BJ (cell line): ENCODE measurements at regions not wholly inside any gene's neighbourhood (a gene's known extent, or its start where the extent isn't known, plus 50 kb on each side); places are given as distances from the start of the nearest gene placed in this dataset.

Source experiments
- CTCF ChIA-PET: fragments of 350-600 bp; formaldehyde crosslinking; extraction: SDS; loops from one replicate; lab custom pipeline; 2021; ENCODE audit warnings: antibody characterized with exemption, inconsistent platforms; lab: Yijun Ruan, JAX
- POLR2A ChIA-PET: fragments of 300-600 bp; sonication (Branson Sonifier 250); formaldehyde crosslinking; extraction: SDS; loops from one replicate; lab custom pipeline; 2021; ENCODE audit warnings: antibody characterized with exemption; lab: Charles Lee
- DNase-seq: peaks from one replicate; pipeline ENCODE4 v3.0.0-alpha.2; 2011; ENCODE audit warnings: low read depth
- H3K27me3 ChIP-seq: 2 replicates; pipeline ENCODE4 v1.6.0; 2011; ENCODE audit warnings: low read length; ENCODE audit not compliant: control insufficient read depth, insufficient read depth
- H3K36me3 ChIP-seq: 2 replicates; pipeline ENCODE4 v1.5.1; 2011; ENCODE audit warnings: low read length; ENCODE audit not compliant: control insufficient read depth, insufficient read depth
- H3K4me3 ChIP-seq: 2 replicates; pipeline ENCODE4 v1.5.1; 2011; ENCODE audit warnings: low read depth, mild to moderate bottlenecking, control low read depth, low read length
- CTCF ChIP-seq: IDR thresholded peaks from 2 replicates; pipeline ENCODE4 v1.5.1; 2011; ENCODE audit warnings: low read depth, mild to moderate bottlenecking, control low read depth, inconsistent platforms, low read length, moderate library complexity; ENCODE audit not compliant: insufficient read depth

GRCh38 chr3:193911784-193912340, 224.1 kb upstream of the HES1 start:
- peaks cover 4% of the 10 kb centered on the region for H3K27me3 ChIP-seq
- no peak overlapping the region for H3K4me3 ChIP-seq
- TF ChIP-seq CTCF = no peak
- CTCF ChIA-PET = interaction anchor here (1.1 to 1.5 kb wide), 2 partner anchors 10 to 49 kb away, joined by 3 to 4 read pairs; no protein-coding TSS in a partner anchor
- POLR2A ChIA-PET = no interaction called here
- H3K36me3 ChIP-seq = no peaks in the 10 kb centered on the region
- DNase-seq = no peak

- ChIA-PET POLR2A (no interaction called here), CTCF (interaction anchor here (1.5 kb wide), 1 partner anchor 11 kb away, joined by 4 read pairs; no protein-coding TSS in a partner anchor)
- Histone ChIP-seq H3K36me3 (no peaks in the 10 kb centered on the region), H3K27me3 (peaks cover 4% of the 10 kb centered on the region), H3K4me3 (no peak overlapping the region)
- TF ChIP-seq CTCF = no peak
- DNase-seq = no peak
These were observed 223.2 kb upstream of the HES1 start for GRCh38 chr3:193912621-193913178.

GRCh38 chr3:193914602-193915001, 221.3 kb upstream of the HES1 start:
- Histone ChIP-seq H3K27me3 (peaks cover 4% of the 10 kb centered on the region), H3K36me3 (no peaks in the 10 kb centered on the region), H3K4me3 (no peak overlapping the region)
- ChIA-PET CTCF (no interaction called here), POLR2A (no interaction called here)
- no peak for TF ChIP-seq CTCF
- DNase-seq = no peak

GRCh38 chr3:193915099-193915498, 220.8 kb upstream of the HES1 start:
- Histone ChIP-seq H3K36me3 (no peaks in the 10 kb centered on the region), H3K27me3 (peaks cover 4% of the 10 kb centered on the region; the same call in 1 of the 2 replicates), H3K4me3 (no peak overlapping the region)
- ChIA-PET POLR2A (no interaction called here), CTCF (no interaction called here)
- DNase-seq = no peak
- no peak for TF ChIP-seq CTCF

GRCh38 chr3:193915613-193916012, 220.3 kb upstream of the HES1 start:
- Histone ChIP-seq H3K27me3 (peaks cover 4% of the 10 kb centered on the region; the same call in 1 of the 2 replicates), H3K36me3 (no peaks in the 10 kb centered on the region), H3K4me3 (no peak overlapping the region)
- CTCF ChIA-PET = no interaction called here
- TF ChIP-seq CTCF = no peak
- DNase-seq = no peak
- POLR2A ChIA-PET = no interaction called here
